Endothelial cell of umbilical vein (primary cell): ENCODE measurements at regions not wholly inside any gene's neighbourhood (a gene's known extent, or its start where the extent isn't known, plus 50 kb on each side); places are given as distances from the start of the nearest gene placed in this dataset.

Experiments
- BruUV-seq: library from RNA; stranded (reverse); fragments of 400-500 nt; replicated peaks from 2 replicates; lab custom pipeline; 2021; lab: Mats Ljungman, UMichigan
- CTCF ChIA-PET: fragments of 300-600, 350-600 bp; sonication (Branson Sonifier 250); formaldehyde crosslinking; loops from one replicate; lab custom pipeline; 2021; ENCODE audit warnings: antibody characterized with exemption, inconsistent platforms; lab: Charles Lee
- POLR2A ChIA-PET: fragments of 300-600, 350-600 bp; sonication (Branson Sonifier 250); formaldehyde crosslinking; loops from one replicate; lab custom pipeline; 2021; ENCODE audit warnings: antibody characterized with exemption, inconsistent platforms; lab: Charles Lee
- DNase-seq: peaks from one replicate; pipeline ENCODE4 v3.0.0-alpha.2; 2011; ENCODE audit warnings: low read depth, low spot score
- FAIRE-seq: peaks from 2 replicates; lab custom pipeline; 2011; peaks lifted over from hg19 to GRCh38; lab: Jason Lieb, UNC
- H2AFZ ChIP-seq: 2 replicates; pipeline ENCODE4 v1.6.0; 2012; ENCODE audit warnings: low read depth, low read length, control low read depth, inconsistent platforms
- H3K27ac ChIP-seq: 2 replicates; pipeline ENCODE4 v1.5.1; 2011; ENCODE audit warnings: low read depth, mild to moderate bottlenecking, control low read depth, low read length, moderate library complexity; ENCODE audit not compliant: insufficient read depth
- H3K27me3 ChIP-seq, 2 experiments: 2 replicates each; pipeline versions ENCODE4 v1.6.0 to v1.6.1; 2011; ENCODE audit warnings: low read length in 2 of 2, mixed read lengths in 1 of 2; ENCODE audit not compliant: control insufficient read depth in 2 of 2, insufficient read depth in 2 of 2
- H3K36me3 ChIP-seq, 2 experiments: 2 replicates in 1 of 2; 3 replicates in 1 of 2; pipeline ENCODE4 v1.5.1; 2011; ENCODE audit warnings: low read length in 2 of 2, mild to moderate bottlenecking in 1 of 2, moderate library complexity in 1 of 2; ENCODE audit not compliant: control insufficient read depth in 2 of 2, insufficient read depth in 2 of 2; ENCODE audit errors: extremely low read depth in 1 of 2
- H3K4me1 ChIP-seq: 3 replicates; pipeline ENCODE4 v1.5.1; 2011; ENCODE audit warnings: mild to moderate bottlenecking, low read length; ENCODE audit not compliant: control insufficient read depth, insufficient read depth; ENCODE audit errors: extremely low read depth
- H3K4me2 ChIP-seq: 2 replicates; pipeline ENCODE4 v1.6.1; 2011; ENCODE audit warnings: low read length, control low read depth, mixed read lengths; ENCODE audit not compliant: insufficient read depth
- H3K4me3 ChIP-seq, 3 experiments: fragments of 200-600 bp in 1 of 3; sonication (generic), shearing (Covaris generic) in 1 of 3; replicated peaks in 1 of 3; 2 replicates each; pipeline ENCODE4 v1.5.1; 2011 to 2016; ENCODE audit warnings: control low read depth in 3 of 3, low read length in 3 of 3, mild to moderate bottlenecking in 2 of 3, inconsistent platforms in 1 of 3, low read depth in 1 of 3, moderate library complexity in 1 of 3; ENCODE audit not compliant: insufficient read depth in 1 of 3
- H3K79me2 ChIP-seq: 2 replicates; pipeline ENCODE4 v1.6.0; 2012; ENCODE audit warnings: low read length, inconsistent platforms; ENCODE audit not compliant: control insufficient read depth, insufficient read depth
- H3K9ac ChIP-seq: replicated peaks from 2 replicates; pipeline ENCODE3; 2011; ENCODE audit warnings: low read length, control low read depth; ENCODE audit not compliant: insufficient read depth; ENCODE audit errors: extremely low read depth
- H3K9me1 ChIP-seq: replicated peaks from 3 replicates; pipeline ENCODE4 v1.6.0; 2011; ENCODE audit warnings: mild to moderate bottlenecking, low read length; ENCODE audit not compliant: control insufficient read depth, insufficient read depth; ENCODE audit errors: extremely low read depth
- H3K9me3 ChIP-seq: replicated peaks from 2 replicates; pipeline ENCODE4 v1.5.1; 2012; ENCODE audit warnings: low read length, inconsistent platforms; ENCODE audit not compliant: control insufficient read depth, insufficient read depth
- H4K20me1 ChIP-seq: replicated peaks from 2 replicates; pipeline ENCODE3; 2011; ENCODE audit warnings: mild to moderate bottlenecking, low read length; ENCODE audit not compliant: control insufficient read depth, insufficient read depth; ENCODE audit errors: extremely low read depth
- EZH2 ChIP-seq: IDR thresholded peaks from 2 replicates; pipeline ENCODE4 v1.6.1; 2012; ENCODE audit warnings: borderline replicate concordance, low read depth, mild to moderate bottlenecking, moderate library complexity, low read length, inconsistent platforms; ENCODE audit not compliant: severe bottlenecking
- FOS ChIP-seq: IDR thresholded peaks from 2 replicates; pipeline ENCODE4 v1.6.1; 2011; ENCODE audit warnings: mild to moderate bottlenecking, low read length, moderate library complexity, borderline replicate concordance; ENCODE audit not compliant: insufficient read depth
- GATA2 ChIP-seq: IDR thresholded peaks from 2 replicates; pipeline ENCODE4 v1.7.0; 2011; ENCODE audit warnings: low read depth, mild to moderate bottlenecking, moderate library complexity, mixed read lengths, low read length; ENCODE audit not compliant: insufficient read length, insufficient read depth
- JUN ChIP-seq: IDR thresholded peaks from 2 replicates; pipeline ENCODE4 v1.6.1; 2011; ENCODE audit warnings: borderline replicate concordance, low read depth; ENCODE audit not compliant: insufficient read length, insufficient read depth
- MYC ChIP-seq: IDR thresholded peaks from one replicate; pipeline ENCODE4 v1.6.1; 2011; ENCODE audit warnings: mild to moderate bottlenecking, low read depth, low read length
- POLR2A ChIP-seq: IDR thresholded peaks from 2 replicates; pipeline ENCODE4 v1.6.1; 2012; ENCODE audit warnings: low read depth, mild to moderate bottlenecking, control low read depth, low read length
- POLR2AphosphoS5 ChIP-seq: IDR thresholded peaks from 2 replicates; pipeline ENCODE4 v1.6.1; 2012; ENCODE audit warnings: low read depth, mild to moderate bottlenecking, control low read depth, low read length, moderate library complexity; ENCODE audit not compliant: insufficient read depth
- dilution Hi-C: fragments of 300-500 bp; cut with MboI; formaldehyde crosslinking; loops from one replicate; pipeline ENCODE4 v1.15.0; 2019; ENCODE audit warnings: low sequenced_read_pairs; ENCODE audit not compliant: extremely low pct_ligation_motif_present
- intact Hi-C: fragments of 100-400 bp; cut with micrococcal nuclease; formaldehyde crosslinking; loops from one replicate; pipeline ENCODE4 v1.10.0; 2022
- TF ChIP-seq, protein P1 (sequence below), 2 donors: IDR thresholded peaks; 1 replicate in 1 of 2; 2 replicates in 1 of 2; pipeline ENCODE4 v1.5.1; 2011; ENCODE audit warnings: low read length in 2 of 2, mild to moderate bottlenecking in 2 of 2, moderate library complexity in 2 of 2, control low read depth in 1 of 2, inconsistent platforms in 1 of 2, low read depth in 1 of 2; ENCODE audit not compliant: insufficient read depth in 1 of 2; ENCODE audit errors: extremely low read depth in 1 of 2
- TF ChIP-seq, protein P2 (sequence below): IDR thresholded peaks from 2 replicates; pipeline ENCODE4 v1.6.1; 2011; ENCODE audit not compliant: insufficient read depth, insufficient read length

DNA sequence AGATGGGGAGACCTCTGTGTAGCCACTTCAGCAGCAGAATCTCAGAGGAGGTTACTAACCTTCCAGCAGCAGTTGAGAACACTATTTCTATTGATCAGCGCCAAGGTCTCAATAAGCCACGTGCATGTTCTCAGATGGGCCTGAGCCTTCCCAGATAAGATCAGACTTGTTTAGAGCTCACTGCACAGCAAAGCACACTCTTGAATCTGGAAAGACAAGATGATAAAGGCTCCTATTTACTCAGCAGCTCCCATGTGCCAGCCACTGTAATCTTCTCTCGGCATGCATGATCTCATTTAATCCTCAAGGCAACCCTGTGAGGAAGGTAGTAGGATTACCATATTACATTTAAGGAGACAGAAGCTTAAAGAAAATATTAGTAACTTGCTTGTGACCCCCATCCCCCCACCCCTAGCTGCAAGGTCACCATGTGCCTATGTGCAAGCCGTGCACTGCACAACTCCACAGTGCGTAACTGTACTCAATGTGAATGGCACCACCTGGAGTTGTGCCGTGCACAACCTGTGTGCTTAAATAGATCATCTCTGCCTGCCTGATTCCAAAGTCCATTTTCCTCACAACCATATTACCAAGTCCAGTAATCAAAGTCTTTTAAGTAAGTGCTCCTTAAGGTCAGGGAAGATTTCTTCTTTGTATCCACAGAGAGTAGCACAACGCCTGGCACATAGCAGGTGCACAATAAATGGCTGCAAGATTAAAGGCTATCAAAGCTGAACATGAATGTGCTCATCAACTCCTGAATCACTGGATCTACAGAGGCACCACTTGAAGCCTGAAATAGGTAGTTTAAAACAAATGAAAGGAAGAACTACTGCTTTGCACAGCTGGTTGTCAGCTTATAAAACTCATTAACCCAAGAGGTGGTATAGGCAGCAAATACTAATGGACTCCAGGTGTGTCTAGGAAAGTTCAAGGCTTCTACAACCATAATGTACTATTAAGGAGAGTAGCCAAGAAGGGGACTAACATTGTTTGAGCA is 293.8 kb downstream of the BUD13 start:
- no peak overlapping the region for H2AFZ ChIP-seq
- TF ChIP-seq JUN (no peak), FOS (no peak), GATA2 (no peak), EZH2 (no peak), POLR2AphosphoS5 (no peak), POLR2A (no peak), MYC (no peak)
- TF ChIP-seq, protein P1, sequence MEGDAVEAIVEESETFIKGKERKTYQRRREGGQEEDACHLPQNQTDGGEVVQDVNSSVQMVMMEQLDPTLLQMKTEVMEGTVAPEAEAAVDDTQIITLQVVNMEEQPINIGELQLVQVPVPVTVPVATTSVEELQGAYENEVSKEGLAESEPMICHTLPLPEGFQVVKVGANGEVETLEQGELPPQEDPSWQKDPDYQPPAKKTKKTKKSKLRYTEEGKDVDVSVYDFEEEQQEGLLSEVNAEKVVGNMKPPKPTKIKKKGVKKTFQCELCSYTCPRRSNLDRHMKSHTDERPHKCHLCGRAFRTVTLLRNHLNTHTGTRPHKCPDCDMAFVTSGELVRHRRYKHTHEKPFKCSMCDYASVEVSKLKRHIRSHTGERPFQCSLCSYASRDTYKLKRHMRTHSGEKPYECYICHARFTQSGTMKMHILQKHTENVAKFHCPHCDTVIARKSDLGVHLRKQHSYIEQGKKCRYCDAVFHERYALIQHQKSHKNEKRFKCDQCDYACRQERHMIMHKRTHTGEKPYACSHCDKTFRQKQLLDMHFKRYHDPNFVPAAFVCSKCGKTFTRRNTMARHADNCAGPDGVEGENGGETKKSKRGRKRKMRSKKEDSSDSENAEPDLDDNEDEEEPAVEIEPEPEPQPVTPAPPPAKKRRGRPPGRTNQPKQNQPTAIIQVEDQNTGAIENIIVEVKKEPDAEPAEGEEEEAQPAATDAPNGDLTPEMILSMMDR (IDR thresholded peaks at IDR 0.05; ENCODE audit: extremely low read depth in 1 of 2, insufficient read depth in 1 of 2, low read depth in 1 of 2, low read length in 2 of 2), result no peak
- TF ChIP-seq, protein P2, sequence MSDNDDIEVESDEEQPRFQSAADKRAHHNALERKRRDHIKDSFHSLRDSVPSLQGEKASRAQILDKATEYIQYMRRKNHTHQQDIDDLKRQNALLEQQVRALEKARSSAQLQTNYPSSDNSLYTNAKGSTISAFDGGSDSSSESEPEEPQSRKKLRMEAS, result no peak
- no peaks in the 10 kb centered on the region for H3K9me1 ChIP-seq
- no peaks in the 10 kb centered on the region for H4K20me1 ChIP-seq
- CTCF ChIA-PET, result interaction anchor here (1.3 kb wide), 1 partner anchor 121 kb away, joined by 3 read pairs; no protein-coding TSS in a partner anchor
- H3K9me3 ChIP-seq, result no peaks in the 10 kb centered on the region
- dilution Hi-C loops, result no loop called here
- H3K27ac ChIP-seq, result no peak overlapping the region
- no peak overlapping the region for H3K4me2 ChIP-seq
- H3K27me3 ChIP-seq, result peaks cover 3 to 7% of the 10 kb centered on the region in 2 experiments
- POLR2A ChIA-PET, result no interaction called here
- no peak for DNase-seq
- H3K4me3 ChIP-seq, result no peak overlapping the region
- no peak for FAIRE-seq
- no TSS peak for BruUV-seq
- intact Hi-C loops, result no loop called here
- H3K36me3 ChIP-seq, result no peaks in the 10 kb centered on the region
- no peak overlapping the region for H3K9ac ChIP-seq
- no peaks in the 10 kb centered on the region for H3K4me1 ChIP-seq
- no peaks in the 10 kb centered on the region for H3K79me2 ChIP-seq
